ENCODE measurements at regions not wholly inside any gene's neighbourhood (a gene's known extent, or its start where the extent isn't known, plus 50 kb on each side); places are given as distances from the start of the nearest gene placed in this dataset.

- TF ChIP-seq CTCF (IDR thresholded peaks at IDR 0.05) (no peak), POLR2A (IDR thresholded peaks at IDR 0.05) (no peak)
Observed at GRCh38 chr5:113902917-113903660, 389.6 kb downstream of the YTHDC2 start.
